PC-3 (cell line): ENCODE measurements at regions not wholly inside any gene's neighbourhood (a gene's known extent, or its start where the extent isn't known, plus 50 kb on each side); places are given as distances from the start of the nearest gene placed in this dataset.
A peak's percentile ranks its signal among the peaks of the same experiment; 100 is the strongest.

Source experiments
- ATAC-seq: fragments of 200-7000 bp; cut with Tn5 transposase; 2 replicates; pipeline ENCODE4 v1.9.1; 2020; ENCODE audit warnings: mild to moderate bottlenecking, moderate library complexity
- BruUV-seq: library from RNA; stranded (reverse); fragments of 400-500 nt; replicated peaks from 2 replicates; lab custom pipeline; 2021; lab: Mats Ljungman, UMichigan
- CTCF ChIA-PET: fragments of 300-600 bp; sonication (Branson Sonifier 250); formaldehyde crosslinking; loops from one replicate; lab custom pipeline; 2022; ENCODE audit warnings: antibody characterized with exemption; lab: Charles Lee
- POLR2A ChIA-PET: fragments of 300-600 bp; sonication (Branson Sonifier 250); formaldehyde crosslinking; loops from one replicate; lab custom pipeline; 2022; ENCODE audit warnings: antibody characterized with exemption; ENCODE audit not compliant: unreplicated experiment; lab: Charles Lee
- DNase-seq: peaks from one replicate; pipeline ENCODE4 v3.0.0-alpha.2; 2015
- H2AFZ ChIP-seq: fragments of 300-600 bp; sonication (generic); 2 replicates; pipeline ENCODE4 v1.6.0; 2016; ENCODE audit warnings: antibody characterized with exemption, low read length
- H3F3A ChIP-seq: fragments of 300-600 bp; sonication (generic); one replicate; pipeline ENCODE4 v1.6.0; 2017; ENCODE audit warnings: antibody characterized with exemption, low read length, control low read depth, mild to moderate bottlenecking; ENCODE audit not compliant: unreplicated experiment
- H3K27ac ChIP-seq: fragments of 300-600 bp; sonication (generic); 2 replicates; pipeline ENCODE4 v1.5.1; 2016; ENCODE audit warnings: mild to moderate bottlenecking, low read length
- H3K27me3 ChIP-seq: fragments of 300-600 bp; sonication (generic); 2 replicates; pipeline ENCODE4 v1.6.1; 2016; ENCODE audit warnings: low read length, mixed read lengths
- H3K36me3 ChIP-seq: fragments of 300-600 bp; sonication (generic); 2 replicates; pipeline ENCODE4 v1.6.1; 2016; ENCODE audit warnings: low read depth, mixed run types, low read length, mixed read lengths
- H3K4me1 ChIP-seq: fragments of 300-600 bp; sonication (generic); 2 replicates; pipeline ENCODE4 v1.5.1; 2016; ENCODE audit warnings: low read length; ENCODE audit not compliant: insufficient read depth
- H3K4me2 ChIP-seq: fragments of 300-600 bp; sonication (generic); 2 replicates; pipeline ENCODE4 v1.6.0; 2016; ENCODE audit warnings: low read length
- H3K4me3 ChIP-seq: fragments of 300-600 bp; sonication (generic); 2 replicates; pipeline ENCODE4 v1.5.1; 2016; ENCODE audit warnings: mild to moderate bottlenecking, low read length, mixed read lengths
- H3K79me2 ChIP-seq: fragments of 300-600 bp; sonication (generic); 2 replicates; pipeline ENCODE4 v1.6.1; 2017; ENCODE audit warnings: low read length, mixed read lengths
- H3K9ac ChIP-seq: fragments of 300-600 bp; sonication (generic); 2 replicates; pipeline ENCODE4 v1.6.0; 2016; ENCODE audit warnings: mild to moderate bottlenecking, low read length
- H3K9me2 ChIP-seq: fragments of 300-600 bp; sonication (generic); replicated peaks from 2 replicates; pipeline ENCODE4 v1.6.1; 2016; ENCODE audit warnings: mixed run types, low read length, mixed read lengths
- H3K9me3 ChIP-seq: fragments of 300-600 bp; sonication (generic); 2 replicates; pipeline ENCODE4 v1.6.1; 2016; ENCODE audit warnings: low read length, mixed read lengths
- H4K20me1 ChIP-seq: fragments of 300-600 bp; sonication (generic); 2 replicates; pipeline ENCODE4 v1.6.1; 2016; ENCODE audit warnings: low read length, mixed read lengths
- CTCF ChIP-seq: fragments of 300-600 bp; sonication (generic); conservative IDR thresholded peaks from 2 replicates; pipeline ENCODE4 v1.5.1; 2017; ENCODE audit warnings: antibody characterized with exemption, low read depth, mild to moderate bottlenecking, low read length
- EZH2 ChIP-seq: fragments of 300-600 bp; sonication (generic); IDR thresholded peaks from one replicate; pipeline ENCODE4 v1.6.1; 2017; ENCODE audit warnings: antibody characterized with exemption, mild to moderate bottlenecking, low read length; ENCODE audit not compliant: unreplicated experiment
- EZH2phosphoT487 ChIP-seq: fragments of 300-600 bp; sonication (generic); IDR thresholded peaks from 2 replicates; pipeline ENCODE4 v1.6.1; 2018; ENCODE audit warnings: mild to moderate bottlenecking, antibody characterized with exemption, low read length, borderline replicate concordance
- intact Hi-C: fragments of 100-400 bp; cut with micrococcal nuclease; formaldehyde crosslinking; loops from 2 replicates; pipeline ENCODE4 v1.9.0; 2023

- POLR2A ChIA-PET, result no interaction called here
- Histone ChIP-seq H3K4me1 (peaks cover 9% of the 10 kb centered on the region; the same call in 1 of the 2 replicates), H3K27me3 (no peaks in the 10 kb centered on the region), H3K9ac (no peak overlapping the region), H3K36me3 (no peaks in the 10 kb centered on the region), H3K4me3 (no peak overlapping the region), H3K4me2 (no peak overlapping the region), H3K9me3 (no peaks in the 10 kb centered on the region), H3K9me2 (no peaks in the 10 kb centered on the region), H3K79me2 (no peaks in the 10 kb centered on the region), H3F3A (no peaks in the 10 kb centered on the region), H3K27ac (no peak overlapping the region), H4K20me1 (no peaks in the 10 kb centered on the region), H2AFZ (no peak overlapping the region)
- BruUV-seq, result no TSS peak
- ATAC-seq, result no peak
- peak; percentile 26 for DNase-seq
- TF ChIP-seq CTCF (peak; percentile 45; the same call in 1 of the 2 replicates), EZH2 (no peak), EZH2phosphoT487 (no peak)
- CTCF ChIA-PET, result no interaction called here
- intact Hi-C loops, result loop anchor here (5.0 kb wide), 1 partner anchor 117 kb away; no protein-coding TSS in a partner anchor
Measured at GRCh38 chr4:123994917-123995316, 598.3 kb downstream of the SPRY1 start.

- Histone ChIP-seq H3K9me2 (no peaks in the 10 kb centered on the region), H3K27me3 (no peaks in the 10 kb centered on the region), H3F3A (no peaks in the 10 kb centered on the region), H3K4me2 (no peak overlapping the region), H3K4me1 (peaks cover 9% of the 10 kb centered on the region; the same call in 1 of the 2 replicates), H3K36me3 (no peaks in the 10 kb centered on the region), H2AFZ (no peak overlapping the region), H3K9me3 (no peaks in the 10 kb centered on the region), H3K9ac (no peak overlapping the region), H3K79me2 (no peaks in the 10 kb centered on the region), H4K20me1 (no peaks in the 10 kb centered on the region), H3K27ac (no peak overlapping the region), H3K4me3 (no peak overlapping the region)
- CTCF ChIA-PET, result no interaction called here
- DNase-seq, result peak; percentile 59
- no peak for ATAC-seq
- no peak for TF ChIP-seq EZH2
- TF ChIP-seq EZH2phosphoT487, result no peak
- no peak for TF ChIP-seq CTCF
- no TSS peak for BruUV-seq
- POLR2A ChIA-PET, result no interaction called here
- intact Hi-C loops, result no loop called here
Measured at GRCh38 chr4:123995936-123996335, 599.3 kb downstream of the SPRY1 start.

- CTCF ChIA-PET, result no interaction called here
- Histone ChIP-seq H3K4me3 (no peak overlapping the region), H4K20me1 (no peaks in the 10 kb centered on the region), H3K79me2 (no peaks in the 10 kb centered on the region), H3K36me3 (no peaks in the 10 kb centered on the region), H3K9ac (no peak overlapping the region), H3K4me1 (peaks cover 9% of the 10 kb centered on the region; the same call in 1 of the 2 replicates), H2AFZ (no peak overlapping the region), H3K27ac (no peak overlapping the region), H3K9me2 (no peaks in the 10 kb centered on the region), H3K9me3 (no peaks in the 10 kb centered on the region), H3K4me2 (no peak overlapping the region), H3F3A (no peaks in the 10 kb centered on the region), H3K27me3 (no peaks in the 10 kb centered on the region)
- BruUV-seq, result no TSS peak
- intact Hi-C loops, result no loop called here
- no peak for TF ChIP-seq EZH2phosphoT487
- no peak; the same call in 1 of the 2 replicates for TF ChIP-seq CTCF
- TF ChIP-seq EZH2, result no peak
- ATAC-seq, result peak; percentile 37; the same call in 1 of the 2 replicates
- DNase-seq, result peak; percentile 6
- POLR2A ChIA-PET, result no interaction called here
Measured at GRCh38 chr4:123996718-123997510, 600.3 kb downstream of the SPRY1 start.
